ENCODE measurements at regions not wholly inside any gene's neighbourhood (a gene's known extent, or its start where the extent isn't known, plus 50 kb on each side); places are given as distances from the start of the nearest gene placed in this dataset.

- TF ChIP-seq CTCF (IDR thresholded peaks at IDR 0.05; ENCODE audit: low read depth, low read length): no peak
Measured at GRCh38 chr20:39161900-39162299, 199.8 kb downstream of the DHX35 start.

GRCh38 chr20:39155971-39156370, 193.8 kb downstream of the DHX35 start:
- DNase-seq (ENCODE audit: extremely low read depth, low read depth): no peak
- no peak for TF ChIP-seq CTCF (IDR thresholded peaks at IDR 0.05; ENCODE audit: low read depth, low read length)

More at GRCh38 chr20:39161900-39162299, 199.8 kb downstream of the DHX35 start:
- no peak for DNase-seq (ENCODE audit: extremely low read depth, low read depth)

GRCh38 chr20:39152742-39153141, 190.6 kb downstream of the DHX35 start:
- no peak for DNase-seq (ENCODE audit: extremely low read depth, low read depth)
- TF ChIP-seq CTCF (IDR thresholded peaks at IDR 0.05; ENCODE audit: low read depth, low read length): no peak

GRCh38 chr20:39152126-39152525, 190.0 kb downstream of the DHX35 start:
- DNase-seq (ENCODE audit: extremely low read depth, low read depth): no peak
- no peak for TF ChIP-seq CTCF (IDR thresholded peaks at IDR 0.05; ENCODE audit: low read depth, low read length)

GRCh38 chr20:39150501-39150900, 188.4 kb downstream of the DHX35 start:
- no peak for TF ChIP-seq CTCF (IDR thresholded peaks at IDR 0.05; ENCODE audit: low read depth, low read length)
- DNase-seq (ENCODE audit: extremely low read depth, low read depth): no peak

- TF ChIP-seq CTCF (IDR thresholded peaks at IDR 0.05; ENCODE audit: low read depth, low read length): no peak
Measured at GRCh38 chr20:39146394-39146793, 184.2 kb downstream of the DHX35 start.

GRCh38 chr20:39145921-39146320, 183.8 kb downstream of the DHX35 start:
- no peak for TF ChIP-seq CTCF (IDR thresholded peaks at IDR 0.05; ENCODE audit: low read depth, low read length)
- DNase-seq (ENCODE audit: extremely low read depth, low read depth): no peak

More at GRCh38 chr20:39146394-39146793, 184.2 kb downstream of the DHX35 start:
- no peak for DNase-seq (ENCODE audit: extremely low read depth, low read depth)
